HG02973 (cell line): ENCODE measurements at regions not wholly inside any gene's neighbourhood (a gene's known extent, or its start where the extent isn't known, plus 50 kb on each side); places are given as distances from the start of the nearest gene placed in this dataset.

ENCODE experiments used
- ATAC-seq: cut with Tn5 transposase; IDR thresholded peaks from one replicate; pipeline ENCODE4 v1.9.1; 2021; ENCODE audit warnings: moderate library complexity; ENCODE audit not compliant: unreplicated experiment

DNA sequence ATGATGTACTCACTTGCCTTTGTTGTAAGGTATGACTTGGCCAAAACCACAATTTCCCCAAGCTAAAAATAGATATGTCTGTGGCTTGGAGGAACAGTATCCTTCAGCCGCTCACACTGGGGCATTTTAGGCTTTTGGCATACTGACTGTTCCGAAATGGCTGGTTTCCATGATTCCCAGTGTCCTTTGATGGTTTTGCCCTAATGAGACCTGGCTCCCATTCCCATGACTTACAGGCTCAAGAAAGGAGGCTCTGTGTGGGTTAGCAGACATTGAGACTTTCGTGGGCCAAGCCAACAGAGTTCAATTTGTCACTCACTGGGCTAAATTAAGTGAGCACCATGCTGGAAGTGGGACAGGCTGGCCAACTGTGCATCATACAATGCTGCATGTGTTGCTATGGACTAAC, 150.6 kb downstream of the CEP135 start:
- ATAC-seq: no peak

DNA sequence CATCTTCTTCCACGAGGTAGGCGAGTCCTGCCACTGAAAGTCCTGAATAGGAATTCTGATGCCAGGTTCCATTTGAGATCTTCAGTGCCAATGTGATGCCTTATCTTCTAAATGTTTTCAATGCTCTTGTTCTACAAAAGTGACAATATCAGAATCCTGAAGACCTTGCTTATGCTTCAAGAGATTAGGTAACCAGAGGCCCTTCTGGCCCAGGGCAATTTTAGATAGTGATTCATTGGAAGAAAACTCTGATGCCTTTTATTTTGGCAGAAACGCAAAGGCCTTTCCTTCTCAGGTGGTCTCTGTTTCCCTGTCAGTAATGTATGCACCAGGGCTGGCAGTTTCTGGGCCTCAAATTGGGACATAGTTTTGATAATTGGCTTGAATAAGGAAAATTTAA, 144.8 kb downstream of the CEP135 start:
- ATAC-seq: no peak

DNA sequence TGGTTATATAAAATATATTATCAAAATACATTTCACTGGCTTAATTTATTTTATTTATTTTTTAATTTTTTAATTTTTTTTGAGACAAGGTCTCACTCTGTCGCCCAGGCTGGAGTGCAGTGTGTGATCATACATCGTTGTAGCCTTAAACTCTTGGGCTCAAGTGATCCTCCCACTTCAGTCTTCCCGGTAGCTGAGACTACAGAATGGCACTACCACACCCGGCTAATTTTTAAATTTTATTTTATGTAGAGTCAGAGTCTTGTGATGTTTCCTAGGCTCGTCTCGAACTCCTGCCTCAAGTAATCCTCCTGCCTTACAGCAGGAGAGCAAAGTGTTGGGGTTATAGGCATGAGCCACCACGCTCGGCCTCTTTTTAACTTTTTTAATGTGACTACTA, 143.8 kb downstream of the CEP135 start:
- ATAC-seq: no peak

DNA sequence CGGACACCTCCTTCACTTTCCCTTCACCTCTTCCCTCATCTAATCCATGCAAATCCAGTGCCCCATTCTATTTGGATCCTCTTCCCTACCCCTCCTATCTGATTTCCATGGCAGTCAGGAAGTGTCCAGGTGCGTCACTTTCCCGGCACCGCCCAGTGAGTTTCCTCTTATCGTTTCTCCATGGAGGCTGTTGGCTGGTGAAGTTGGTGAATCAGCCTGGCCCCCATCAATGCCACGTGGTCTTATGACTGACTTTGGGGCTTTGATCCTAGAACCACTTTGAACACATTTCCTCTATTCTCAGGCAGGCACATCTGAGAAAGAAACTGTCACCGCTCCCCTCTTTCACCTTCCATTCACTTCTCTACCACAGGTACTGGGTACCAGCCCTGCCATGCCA, 137.8 kb downstream of the CEP135 start:
- no peak for ATAC-seq

DNA sequence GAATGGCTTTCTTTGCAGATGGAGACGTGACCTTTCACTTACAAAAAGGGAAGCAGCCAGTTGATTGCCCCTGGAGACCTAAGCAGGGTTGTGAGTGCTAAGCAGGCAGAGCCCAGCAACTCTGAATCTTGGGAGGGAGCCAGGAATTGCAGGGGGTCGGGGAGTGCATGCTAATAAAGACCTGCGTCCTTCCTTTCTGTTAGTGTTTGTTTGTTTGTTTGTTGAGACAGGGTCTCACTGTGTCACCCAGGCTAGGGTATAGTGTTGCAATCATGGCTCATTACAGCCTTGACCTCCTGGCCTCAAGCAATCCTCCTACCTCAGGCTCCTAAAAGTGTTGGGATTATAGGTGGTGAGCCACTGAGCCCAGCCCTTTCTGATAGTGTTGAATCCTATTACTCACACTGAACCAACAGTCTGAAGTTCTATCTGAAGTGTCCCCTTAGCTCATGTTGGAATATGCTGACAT, 137.4 kb downstream of the CEP135 start:
- ATAC-seq: no peak

DNA sequence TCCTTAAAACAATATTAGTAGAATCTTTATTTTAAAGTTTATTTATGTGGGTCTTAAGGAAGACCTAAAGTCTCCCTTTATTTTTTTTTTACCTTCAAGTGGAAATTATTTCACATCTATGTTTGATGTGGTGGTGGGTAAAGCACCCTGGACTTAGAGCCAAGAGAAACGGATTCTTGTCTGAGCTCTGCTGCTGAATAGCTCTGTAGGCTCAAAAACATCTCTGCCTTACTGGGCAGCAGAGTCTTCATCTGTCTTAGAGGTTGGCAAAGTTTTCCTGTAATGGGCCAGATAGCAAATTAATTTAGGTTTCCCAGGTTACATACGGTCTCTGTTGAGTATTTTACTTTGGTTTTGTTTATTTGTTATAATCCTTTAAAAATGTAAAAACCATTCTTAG, 136.5 kb downstream of the CEP135 start:
- no peak for ATAC-seq

DNA sequence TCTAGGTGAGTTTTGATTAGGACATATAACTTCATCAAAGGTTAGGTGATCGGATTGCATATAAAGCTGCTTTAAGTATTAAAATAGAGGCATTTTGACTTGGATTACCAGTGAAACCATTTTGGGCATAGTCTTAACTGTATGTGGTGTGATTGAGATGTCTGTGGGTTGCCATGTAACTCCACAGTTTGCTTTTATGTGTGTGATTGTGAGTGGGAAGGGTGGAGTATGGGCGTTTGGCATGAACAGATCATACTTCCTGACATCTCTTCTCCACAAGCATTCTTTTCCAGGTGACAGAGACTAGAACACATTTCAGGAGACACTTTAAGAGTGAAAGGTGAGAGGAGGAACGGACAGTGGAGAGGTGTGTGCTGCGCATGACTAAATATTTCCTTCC, 136.1 kb downstream of the CEP135 start:
- no peak for ATAC-seq
